ENCODE measurements at regions not wholly inside any gene's neighbourhood (a gene's known extent, or its start where the extent isn't known, plus 50 kb on each side); places are given as distances from the start of the nearest gene placed in this dataset.

DNA sequence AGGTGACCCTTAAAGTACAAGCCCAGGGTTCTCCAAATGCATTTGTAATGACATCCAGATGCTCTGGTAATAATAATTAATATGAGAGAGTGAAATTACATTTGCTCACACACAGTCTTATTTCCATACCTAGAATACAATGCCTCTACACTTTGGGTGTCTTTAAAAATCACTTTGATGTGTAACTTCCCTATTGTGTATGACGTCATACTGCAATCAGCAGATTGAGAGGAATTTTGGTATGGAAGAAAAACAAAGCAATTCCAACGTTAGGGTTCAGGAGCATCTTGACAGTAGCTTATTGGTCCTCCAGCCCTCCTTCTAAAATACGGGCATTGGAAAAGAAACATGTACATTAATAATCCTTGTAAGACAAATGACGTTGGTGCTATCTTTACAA, 670.6 kb upstream of the ZNF385D start:
- no peaks in the 10 kb centered on the region for H4K20me1 ChIP-seq (ENCODE audit: insufficient read depth, low read length)
- H3K79me2 ChIP-seq (ENCODE audit: insufficient read depth, low read length) = no peaks in the 10 kb centered on the region
- POLR2A ChIA-PET = no interaction called here
- ATAC-seq = no peak
- in situ Hi-C loops (cut with HindIII; ENCODE audit: extremely low pct_ligation_motif_present, low pct_unique_long_range_greater_than_20kb) (no loop called here), intact Hi-C loops (cut with micrococcal nuclease; ENCODE audit: unreplicated experiment) (no loop called here)
- no peaks in the 10 kb centered on the region for H3K36me3 ChIP-seq (replicated peaks in 1 of 2; ENCODE audit: control insufficient read depth in 1 of 2, insufficient read depth in 2 of 2, low read length in 2 of 2)
- TF ChIP-seq ELF4 (CRISPR knock-in tag; IDR thresholded peaks at IDR 0.05; ENCODE audit: borderline replicate concordance) (no peak), CREB1 (IDR thresholded peaks at IDR 0.05) (peak; percentile 94), CREB1 (CRISPR knock-in tag; IDR thresholded peaks at IDR 0.05) (no peak), ATF7 (IDR thresholded peaks at IDR 0.05) (peak; percentile 98), ATF7 (CRISPR knock-in tag; IDR thresholded peaks at IDR 0.05) (no peak)
- DNase-seq (ENCODE audit: low spot score) = no peak
- CTCF ChIA-PET (ENCODE audit: low intra/inter-chr PET ratio, low total read pairs) = no interaction called here
- no peak overlapping the region for H3K4me3 ChIP-seq (replicated peaks in 1 of 3; ENCODE audit: insufficient read depth in 1 of 3, low read depth in 2 of 3, low read length in 3 of 3)
- H3K9ac ChIP-seq (ENCODE audit: insufficient read depth, low read depth, low read length) = no peak overlapping the region
- BruUV-seq (replicated peaks) = no TSS peak
- H2AFZ ChIP-seq (ENCODE audit: low read length) = no peak overlapping the region
- no peaks in the 10 kb centered on the region for H3K4me1 ChIP-seq (ENCODE audit: insufficient read depth, low read length)
- H3K27me3 ChIP-seq (ENCODE audit: control insufficient read depth in 1 of 2, insufficient read depth in 2 of 2, low read length in 2 of 2) = no peaks in the 10 kb centered on the region
- WGBS (ENCODE audit: low lambda C conversion rate) = 2% methylated on average over 4 of the region's 4 CpGs
- no peak for FAIRE-seq
- H3K27ac ChIP-seq (ENCODE audit: extremely low read length, insufficient read depth, low read length) = no peak overlapping the region
- H3K9me3 ChIP-seq (ENCODE audit: low read length) = peaks cover 8% of the 10 kb centered on the region; the same call in 1 of the 2 replicates
- H3K4me2 ChIP-seq (ENCODE audit: low read depth, low read length) = no peak overlapping the region

GRCh38 chr3:22431334-22431733, 680.3 kb upstream of the ZNF385D start:
- CTCF ChIA-PET (ENCODE audit: low intra/inter-chr PET ratio, low total read pairs) = no interaction called here
- peaks cover 17% of the 10 kb centered on the region for H3K9me3 ChIP-seq (ENCODE audit: low read length)
- ATAC-seq = no peak
- H3K79me2 ChIP-seq (ENCODE audit: insufficient read depth, low read length) = no peaks in the 10 kb centered on the region
- H3K27ac ChIP-seq (ENCODE audit: extremely low read length, insufficient read depth, low read length) = no peak overlapping the region
- H3K9ac ChIP-seq (ENCODE audit: insufficient read depth, low read depth, low read length) = no peak overlapping the region
- DNase-seq (ENCODE audit: low spot score) = no peak
- no peaks in the 10 kb centered on the region for H3K27me3 ChIP-seq (ENCODE audit: control insufficient read depth in 1 of 2, insufficient read depth in 2 of 2, low read length in 2 of 2)
- H3K36me3 ChIP-seq (replicated peaks in 1 of 2; ENCODE audit: control insufficient read depth in 1 of 2, insufficient read depth in 2 of 2, low read length in 2 of 2) = no peaks in the 10 kb centered on the region
- no peak overlapping the region for H3K4me3 ChIP-seq (replicated peaks in 1 of 3; ENCODE audit: insufficient read depth in 1 of 3, low read depth in 2 of 3, low read length in 3 of 3)
- WGBS (ENCODE audit: low lambda C conversion rate) = 12% methylated on average over 1 of the region's 1 CpG
- POLR2A ChIA-PET = no interaction called here
- FAIRE-seq = no peak
- no peaks in the 10 kb centered on the region for H4K20me1 ChIP-seq (ENCODE audit: insufficient read depth, low read length)
- no TSS peak for BruUV-seq (replicated peaks)
- H3K4me2 ChIP-seq (ENCODE audit: low read depth, low read length) = no peak overlapping the region
- H3K4me1 ChIP-seq (ENCODE audit: insufficient read depth, low read length) = no peaks in the 10 kb centered on the region
- intact Hi-C loops (cut with micrococcal nuclease; ENCODE audit: unreplicated experiment) = no loop called here
- H2AFZ ChIP-seq (ENCODE audit: low read length) = no peak overlapping the region
- in situ Hi-C loops (cut with HindIII; ENCODE audit: extremely low pct_ligation_motif_present, low pct_unique_long_range_greater_than_20kb) = no loop called here
- no peak for TF ChIP-seq HMGA1 (CRISPR knock-in tag; conservative IDR thresholded peaks at IDR 0.05)
- no peak for TF ChIP-seq ZBED4 (CRISPR knock-in tag; IDR thresholded peaks at IDR 0.05; ENCODE audit: borderline replicate concordance)
- TF ChIP-seq ZNF589 (CRISPR knock-in tag; conservative IDR thresholded peaks at IDR 0.05) = no peak
- TF ChIP-seq, protein P1, sequence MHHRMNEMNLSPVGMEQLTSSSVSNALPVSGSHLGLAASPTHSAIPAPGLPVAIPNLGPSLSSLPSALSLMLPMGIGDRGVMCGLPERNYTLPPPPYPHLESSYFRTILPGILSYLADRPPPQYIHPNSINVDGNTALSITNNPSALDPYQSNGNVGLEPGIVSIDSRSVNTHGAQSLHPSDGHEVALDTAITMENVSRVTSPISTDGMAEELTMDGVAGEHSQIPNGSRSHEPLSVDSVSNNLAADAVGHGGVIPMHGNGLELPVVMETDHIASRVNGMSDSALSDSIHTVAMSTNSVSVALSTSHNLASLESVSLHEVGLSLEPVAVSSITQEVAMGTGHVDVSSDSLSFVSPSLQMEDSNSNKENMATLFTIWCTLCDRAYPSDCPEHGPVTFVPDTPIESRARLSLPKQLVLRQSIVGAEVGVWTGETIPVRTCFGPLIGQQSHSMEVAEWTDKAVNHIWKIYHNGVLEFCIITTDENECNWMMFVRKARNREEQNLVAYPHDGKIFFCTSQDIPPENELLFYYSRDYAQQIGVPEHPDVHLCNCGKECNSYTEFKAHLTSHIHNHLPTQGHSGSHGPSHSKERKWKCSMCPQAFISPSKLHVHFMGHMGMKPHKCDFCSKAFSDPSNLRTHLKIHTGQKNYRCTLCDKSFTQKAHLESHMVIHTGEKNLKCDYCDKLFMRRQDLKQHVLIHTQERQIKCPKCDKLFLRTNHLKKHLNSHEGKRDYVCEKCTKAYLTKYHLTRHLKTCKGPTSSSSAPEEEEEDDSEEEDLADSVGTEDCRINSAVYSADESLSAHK (CRISPR knock-in tag; IDR thresholded peaks at IDR 0.05; ENCODE audit: borderline replicate concordance) = no peak

Data from HepG2 (cell line).